Mesenchymal stem cell (in vitro differentiated cells and primary cell): ENCODE measurements at regions not wholly inside any gene's neighbourhood (a gene's known extent, or its start where the extent isn't known, plus 50 kb on each side); places are given as distances from the start of the nearest gene placed in this dataset.
"Not testable (repeated sequence)": the region's sequence is repeated elsewhere in the genome, so short reads cannot be mapped to it uniquely, and the experiment has no call there.

Experiments
- DNase-seq: peaks from one replicate; pipeline ENCODE4 v3.0.0-alpha.2; 2013
- H2AFZ ChIP-seq: one replicate; pipeline ENCODE4 v1.6.1; 2013; ENCODE audit warnings: low read depth, mild to moderate bottlenecking, control low read depth, inconsistent platforms, low read length, moderate library complexity
- H2AK5ac ChIP-seq: 2 replicates; pipeline ENCODE4 v1.6.1; 2013; ENCODE audit warnings: low read length, moderate library complexity, mild to moderate bottlenecking, inconsistent platforms; ENCODE audit not compliant: severe bottlenecking
- H2BK120ac ChIP-seq: one replicate; pipeline ENCODE4 v1.6.1; 2013; ENCODE audit warnings: low read depth, mild to moderate bottlenecking, inconsistent platforms, low read length, moderate library complexity
- H2BK12ac ChIP-seq, 2 experiments: one replicate each; pipeline ENCODE4 v1.6.1; 2013; ENCODE audit warnings: inconsistent platforms in 2 of 2, low read length in 2 of 2, mild to moderate bottlenecking in 2 of 2, moderate library complexity in 2 of 2, control low read depth in 1 of 2
- H2BK15ac ChIP-seq: one replicate; pipeline ENCODE4 v1.6.1; 2013; ENCODE audit warnings: mild to moderate bottlenecking, low read depth, inconsistent platforms; ENCODE audit not compliant: poor library complexity, severe bottlenecking
- H2BK5ac ChIP-seq: 2 replicates; pipeline ENCODE4 v1.6.1; 2013; ENCODE audit warnings: low read depth, mild to moderate bottlenecking, low read length, control low read depth, inconsistent platforms; ENCODE audit not compliant: poor library complexity, severe bottlenecking
- H3K14ac ChIP-seq, 2 experiments: one replicate each; pipeline ENCODE4 v1.6.1; 2013; ENCODE audit warnings: inconsistent platforms in 2 of 2, low read length in 2 of 2, control low read depth in 1 of 2, mild to moderate bottlenecking in 1 of 2, moderate library complexity in 1 of 2
- H3K18ac ChIP-seq, 2 experiments: one replicate each; pipeline ENCODE4 v1.6.1; 2013; ENCODE audit warnings: inconsistent platforms in 2 of 2, low read length in 2 of 2, control low read depth in 1 of 2, low read depth in 1 of 2, mild to moderate bottlenecking in 1 of 2
- H3K23ac ChIP-seq, 2 experiments: one replicate each; pipeline ENCODE4 v1.6.1; 2013; ENCODE audit warnings: inconsistent platforms in 2 of 2, low read length in 2 of 2, mild to moderate bottlenecking in 2 of 2, moderate library complexity in 2 of 2, control low read depth in 1 of 2
- H3K27ac ChIP-seq: 2 replicates; pipeline ENCODE4 v1.5.1; 2013; ENCODE audit warnings: mild to moderate bottlenecking, moderate library complexity, low read length, control low read depth, inconsistent platforms; ENCODE audit not compliant: poor library complexity, severe bottlenecking
- H3K27me3 ChIP-seq, 2 experiments: 2 replicates each; pipeline versions ENCODE4 v1.6.1 to v1.7.0; 2013; ENCODE audit warnings: low read length in 2 of 2, mild to moderate bottlenecking in 2 of 2, moderate library complexity in 2 of 2, control low read depth in 1 of 2, inconsistent platforms in 1 of 2; ENCODE audit not compliant: control insufficient read depth in 1 of 2, insufficient read depth in 1 of 2
- H3K36me3 ChIP-seq, 2 experiments: 2 replicates each; pipeline versions ENCODE4 v1.6.1 to v1.7.0; 2013; ENCODE audit warnings: low read length in 2 of 2, control low read depth in 1 of 2, inconsistent platforms in 1 of 2, low read depth in 1 of 2, mild to moderate bottlenecking in 1 of 2; ENCODE audit not compliant: insufficient read depth in 2 of 2, control insufficient read depth in 1 of 2
- H3K4ac ChIP-seq, 2 experiments: one replicate each; pipeline ENCODE4 v1.6.1; 2013; ENCODE audit warnings: inconsistent platforms in 2 of 2, low read length in 2 of 2, mild to moderate bottlenecking in 2 of 2, moderate library complexity in 2 of 2, control low read depth in 1 of 2, low read depth in 1 of 2
- H3K4me1 ChIP-seq: 2 replicates; pipeline ENCODE4 v1.6.1; 2013; ENCODE audit warnings: low read depth, low read length, control low read depth; ENCODE audit not compliant: control insufficient read depth, insufficient read depth
- H3K4me2 ChIP-seq: 2 replicates; pipeline ENCODE4 v1.6.1; 2013; ENCODE audit warnings: low read length, mild to moderate bottlenecking, inconsistent platforms; ENCODE audit not compliant: poor library complexity, severe bottlenecking
- H3K4me3 ChIP-seq, 2 experiments: 2 replicates each; pipeline versions ENCODE4 v1.5.1 to v1.7.0; 2013; ENCODE audit warnings: low read length in 2 of 2, mild to moderate bottlenecking in 2 of 2, control low read depth in 1 of 2, low read depth in 1 of 2; ENCODE audit not compliant: insufficient read depth in 1 of 2
- H3K79me1 ChIP-seq: replicated peaks from 2 replicates; pipeline ENCODE4 v1.6.1; 2013; ENCODE audit warnings: mild to moderate bottlenecking, control low read depth, low read length, inconsistent platforms; ENCODE audit not compliant: poor library complexity, severe bottlenecking
- H3K9ac ChIP-seq: 2 replicates; pipeline ENCODE4 v1.7.0; 2013; ENCODE audit warnings: mild to moderate bottlenecking, low read length, moderate library complexity
- H3K9me3 ChIP-seq: 2 replicates; pipeline ENCODE4 v1.7.0; 2013; ENCODE audit warnings: mild to moderate bottlenecking, low read length; ENCODE audit not compliant: control insufficient read depth
- H4K8ac ChIP-seq: one replicate; pipeline ENCODE4 v1.6.1; 2013; ENCODE audit warnings: inconsistent platforms, mild to moderate bottlenecking, low read length, moderate library complexity
- H4K91ac ChIP-seq: one replicate; pipeline ENCODE4 v1.6.1; 2013; ENCODE audit warnings: mild to moderate bottlenecking, low read length, inconsistent platforms
- WGBS: methylation state at CpG from one replicate; pipeline ENCODE4 v1.1.7; 2013; ENCODE audit warnings: mixed read lengths; 5-methylcytosine and 5-hydroxymethylcytosine counted together

GRCh38 chr9:62801372-62801811, 1611.6 kb downstream of the SPATA31A7 start:
- 25% methylated on average over 15 of the region's 15 CpGs for WGBS
- H3K9me3 ChIP-seq, H3K14ac ChIP-seq, H3K36me3 ChIP-seq, H2BK12ac ChIP-seq, H4K91ac ChIP-seq, H2BK120ac ChIP-seq, H2AFZ ChIP-seq, H2AK5ac ChIP-seq, H3K23ac ChIP-seq, H3K4ac ChIP-seq, H2BK5ac ChIP-seq, H4K8ac ChIP-seq, H2BK15ac ChIP-seq, H3K18ac ChIP-seq, H3K27ac ChIP-seq, H3K4me2 ChIP-seq, H3K79me1 ChIP-seq, H3K4me1 ChIP-seq: not testable (repeated sequence)
- peak overlapping the region in 1 of 2 experiments; percentile 82 for H3K4me3 ChIP-seq
- peaks cover 28 to 29% of the 10 kb centered on the region in 2 experiments for H3K27me3 ChIP-seq
- H3K9ac ChIP-seq = peak overlapping the region; percentile 93
- peak; percentile 32 for DNase-seq

DNA sequence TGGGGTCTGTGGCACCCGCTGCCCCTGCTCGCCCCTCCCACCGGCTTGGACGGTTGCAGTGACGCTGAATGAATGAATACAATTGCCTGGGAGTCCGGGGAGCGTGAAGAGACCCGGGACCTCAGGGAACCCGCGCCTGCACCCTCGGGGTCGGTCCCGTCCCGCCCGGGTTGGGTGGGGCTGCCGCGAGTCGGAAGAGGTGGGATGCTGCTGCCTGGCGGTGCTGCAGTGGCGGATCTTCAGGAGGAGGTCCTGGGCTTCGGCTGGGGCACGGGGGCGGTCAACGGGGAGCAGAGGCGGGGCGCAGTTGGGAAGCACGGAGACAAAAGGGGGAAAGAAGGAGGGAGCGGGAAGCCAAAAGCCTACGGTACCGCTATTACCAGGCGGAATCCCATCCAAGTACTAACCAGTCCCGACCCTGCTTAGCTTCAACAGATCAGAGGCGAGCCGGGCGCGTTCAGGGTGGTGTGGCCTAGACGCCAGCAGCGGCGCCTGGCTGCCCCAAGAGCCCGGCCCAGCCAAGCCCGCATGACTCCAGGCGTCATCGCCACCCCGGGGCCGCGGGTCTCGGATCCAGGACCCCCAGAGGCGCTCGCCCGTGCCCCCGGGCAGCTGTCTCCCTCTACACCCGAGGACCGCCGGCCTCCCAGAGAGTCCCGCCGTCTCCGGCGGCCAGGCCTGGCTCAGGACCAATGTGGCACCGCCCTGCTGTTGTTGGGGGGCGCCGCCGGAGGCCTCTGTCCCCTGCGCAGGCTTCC, 1612.3 kb downstream of the SPATA31A7 start:
- Histone ChIP-seq H3K9ac (peak overlapping the region; percentile 93), H3K18ac (peak overlapping the region; percentile 48 to 50), H3K4me2 (peak overlapping the region; percentile 68), H3K27me3 (peaks cover 28 to 29% of the 10 kb centered on the region in 2 experiments), H3K4me3 (peak overlapping the region; percentile 54 to 82), H2AFZ (peak overlapping the region; percentile 79), H3K4ac (peak overlapping the region in 1 of 2 experiments; percentile 92), H4K8ac (peak overlapping the region; percentile 88), H2BK15ac (peak overlapping the region; percentile 57)
- not testable (repeated sequence) for H3K4me1 ChIP-seq, H2BK12ac ChIP-seq, H3K27ac ChIP-seq, H2AK5ac ChIP-seq, H2BK120ac ChIP-seq, H3K14ac ChIP-seq, H3K9me3 ChIP-seq, H3K23ac ChIP-seq, H3K79me1 ChIP-seq, H4K91ac ChIP-seq, H2BK5ac ChIP-seq, H3K36me3 ChIP-seq
- 12% methylated on average over 60 of the region's 63 CpGs for WGBS
- peak; percentile 83 for DNase-seq

DNA sequence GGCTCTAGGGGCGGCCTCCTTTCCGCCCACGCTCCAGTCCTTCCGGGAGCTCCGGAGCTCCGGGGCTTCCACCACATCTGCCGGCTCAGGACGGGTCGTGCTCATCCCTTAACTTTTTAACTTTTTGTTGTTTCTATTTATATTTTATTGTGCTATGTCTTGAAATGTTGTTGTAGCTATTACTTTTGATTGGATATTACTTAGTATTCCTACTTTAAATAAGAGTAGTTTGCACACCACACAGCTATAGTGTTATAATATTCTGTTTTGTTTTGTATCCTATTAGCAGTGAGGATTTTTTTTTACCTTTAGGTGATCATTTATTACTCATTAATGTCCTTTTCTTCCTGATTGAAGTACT, 1612.9 kb downstream of the SPATA31A7 start:
- H2AK5ac ChIP-seq, H2AFZ ChIP-seq, DNase-seq, H4K91ac ChIP-seq, H3K4ac ChIP-seq, H2BK5ac ChIP-seq, H3K4me1 ChIP-seq, H3K18ac ChIP-seq, H3K79me1 ChIP-seq, H2BK120ac ChIP-seq, H2BK12ac ChIP-seq, H3K27ac ChIP-seq, H3K23ac ChIP-seq, H2BK15ac ChIP-seq, H3K9me3 ChIP-seq, H3K36me3 ChIP-seq, H4K8ac ChIP-seq, H3K14ac ChIP-seq: not testable (repeated sequence)
- 0% methylated on average over 1 of the region's 9 CpGs for WGBS
- peak overlapping the region; percentile 93 for H3K9ac ChIP-seq
- peaks cover 28 to 29% of the 10 kb centered on the region in 2 experiments for H3K27me3 ChIP-seq
- H3K4me2 ChIP-seq = peak overlapping the region; percentile 68
- H3K4me3 ChIP-seq = peak overlapping the region; percentile 54 to 82

DNA sequence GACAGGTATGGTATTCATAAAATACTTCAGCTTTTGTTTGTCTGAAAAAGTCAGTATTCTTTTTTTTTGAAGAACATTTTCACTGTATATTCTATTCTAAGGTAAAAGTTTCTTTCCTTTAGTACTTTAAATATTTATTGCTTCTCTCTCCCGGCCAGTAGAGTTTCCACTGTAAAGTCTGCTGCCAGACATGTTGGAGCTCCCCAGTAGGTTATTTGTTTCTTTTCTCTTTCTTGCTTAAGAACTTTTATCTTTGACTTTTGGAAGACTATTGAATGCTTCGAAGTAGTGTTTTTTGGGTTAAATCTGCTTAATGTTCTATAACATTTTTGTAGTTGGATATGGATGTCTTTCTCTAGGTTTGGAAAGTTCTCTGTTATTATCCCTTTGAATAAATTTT, 1613.3 kb downstream of the SPATA31A7 start:
- H3K79me1 ChIP-seq, H3K18ac ChIP-seq, H3K14ac ChIP-seq, H3K23ac ChIP-seq, H4K91ac ChIP-seq, H3K27ac ChIP-seq, H3K9me3 ChIP-seq, H4K8ac ChIP-seq, H3K4ac ChIP-seq, H3K4me1 ChIP-seq, H2AFZ ChIP-seq, H3K4me2 ChIP-seq, H2BK120ac ChIP-seq, H2AK5ac ChIP-seq, H2BK12ac ChIP-seq, H2BK15ac ChIP-seq, H3K36me3 ChIP-seq, H2BK5ac ChIP-seq: not testable (repeated sequence)
- Histone ChIP-seq H3K4me3 (peak overlapping the region in 1 of 2 experiments; percentile 82), H3K9ac (peak overlapping the region; percentile 93), H3K27me3 (peaks cover 28 to 29% of the 10 kb centered on the region in 2 experiments)
- WGBS = 69% methylated on average over 1 of the region's 2 CpGs
- DNase-seq = peak; percentile 14
